IMR-90 (cell line): ENCODE measurements at regions not wholly inside any gene's neighbourhood (a gene's known extent, or its start where the extent isn't known, plus 50 kb on each side); places are given as distances from the start of the nearest gene placed in this dataset.

Experiments used
- ATAC-seq: fragments of 200-7000 bp; cut with Tn5 transposase; 2 replicates; pipeline ENCODE4 v1.9.1; 2020; ENCODE audit warnings: low read depth, mild to moderate bottlenecking, moderate library complexity
- BruUV-seq: library from RNA; stranded (reverse); fragments of 400-500 nt; replicated peaks from 2 replicates; lab custom pipeline; 2021; lab: Mats Ljungman, UMichigan
- CTCF ChIA-PET: fragments of 300-600 bp; formaldehyde crosslinking; extraction: SDS; loops from one replicate; lab custom pipeline; 2021; ENCODE audit warnings: antibody characterized with exemption; lab: Yijun Ruan, JAX
- POLR2A ChIA-PET: fragments of 300-600 bp; sonication (Branson Sonifier 250); formaldehyde crosslinking; loops from one replicate; lab custom pipeline; 2022; ENCODE audit warnings: antibody characterized with exemption; ENCODE audit not compliant: unreplicated experiment; lab: Charles Lee
- DNase-seq: peaks from one replicate; pipeline ENCODE4 v3.0.0; 2013
- H2AFZ ChIP-seq: replicated peaks from 2 replicates; pipeline ENCODE3; 2013; ENCODE audit warnings: low read length, mild to moderate bottlenecking; ENCODE audit not compliant: poor library complexity
- H2AK5ac ChIP-seq: 2 replicates; pipeline ENCODE4 v1.6.1; 2013; ENCODE audit warnings: low read depth, low read length, inconsistent platforms
- H2AK9ac ChIP-seq: replicated peaks from 2 replicates; pipeline ENCODE3; 2013; ENCODE audit warnings: mild to moderate bottlenecking, low read depth, low read length, moderate library complexity; ENCODE audit not compliant: poor library complexity
- H2BK120ac ChIP-seq: 2 replicates; pipeline ENCODE4 v1.6.1; 2013; ENCODE audit warnings: low read depth, low read length, inconsistent platforms
- H2BK15ac ChIP-seq: 3 replicates; pipeline ENCODE4 v1.6.1; 2013; ENCODE audit warnings: low read depth, low read length, inconsistent platforms
- H2BK20ac ChIP-seq: 2 replicates; pipeline ENCODE4 v1.6.1; 2013; ENCODE audit warnings: low read depth, mild to moderate bottlenecking, inconsistent platforms, low read length, moderate library complexity
- H2BK5ac ChIP-seq: 2 replicates; pipeline ENCODE4 v1.6.1; 2013; ENCODE audit warnings: mild to moderate bottlenecking, low read depth, low read length, inconsistent platforms; ENCODE audit not compliant: poor library complexity, severe bottlenecking
- H3K14ac ChIP-seq: replicated peaks from 2 replicates; pipeline ENCODE4 v1.6.1; 2013; ENCODE audit warnings: low read depth, low read length, inconsistent platforms
- H3K18ac ChIP-seq: 2 replicates; pipeline ENCODE4 v1.6.1; 2013; ENCODE audit warnings: low read depth, low read length, control low read depth
- H3K23ac ChIP-seq: 2 replicates; pipeline ENCODE4 v1.6.1; 2013; ENCODE audit warnings: low read depth, low read length, inconsistent platforms
- H3K27ac ChIP-seq: 2 replicates; pipeline ENCODE4 v1.5.1; 2013; ENCODE audit warnings: mild to moderate bottlenecking, control low read depth, low read length; ENCODE audit not compliant: insufficient read depth
- H3K27me3 ChIP-seq: 2 replicates; pipeline ENCODE4 v1.6.1; 2013; ENCODE audit warnings: low read length; ENCODE audit not compliant: control insufficient read depth, insufficient read depth
- H3K36me3 ChIP-seq: 2 replicates; pipeline ENCODE4 v1.6.1; 2013; ENCODE audit warnings: low read length, mixed read lengths; ENCODE audit not compliant: control insufficient read depth, insufficient read depth
- H3K4ac ChIP-seq: 2 replicates; pipeline ENCODE4 v1.6.1; 2013; ENCODE audit warnings: low read depth, low read length, inconsistent platforms
- H3K4me1 ChIP-seq: 2 replicates; pipeline ENCODE4 v1.6.1; 2013; ENCODE audit warnings: low read length, mixed read lengths; ENCODE audit not compliant: control insufficient read depth, insufficient read depth
- H3K4me2 ChIP-seq: 2 replicates; pipeline ENCODE4 v1.6.1; 2013; ENCODE audit warnings: low read depth, mild to moderate bottlenecking, control low read depth, low read length, moderate library complexity
- H3K4me3 ChIP-seq: 2 replicates; pipeline ENCODE4 v1.5.1; 2013; ENCODE audit warnings: low read depth, mild to moderate bottlenecking, control low read depth, low read length, moderate library complexity; ENCODE audit not compliant: insufficient read depth
- H3K56ac ChIP-seq: 2 replicates; pipeline ENCODE4 v1.6.1; 2013; ENCODE audit warnings: low read length, inconsistent platforms; ENCODE audit not compliant: insufficient read depth; ENCODE audit errors: extremely low read depth
- H3K79me1 ChIP-seq, 2 experiments: 2 replicates each; pipeline ENCODE4 v1.6.1; 2013; ENCODE audit warnings: low read length in 2 of 2, inconsistent platforms in 1 of 2, low read depth in 1 of 2
- H3K9ac ChIP-seq: 2 replicates; pipeline ENCODE4 v1.6.1; 2013; ENCODE audit warnings: low read depth, low read length, control low read depth
- H3K9me1 ChIP-seq: 2 replicates; pipeline ENCODE4 v1.6.1; 2013; ENCODE audit warnings: low read length, inconsistent platforms; ENCODE audit not compliant: insufficient read depth
- H3K9me3 ChIP-seq: 2 replicates; pipeline ENCODE4 v1.6.1; 2013; ENCODE audit warnings: low read length; ENCODE audit not compliant: control insufficient read depth, insufficient read depth
- H4K20me1 ChIP-seq: 2 replicates; pipeline ENCODE4 v1.6.1; 2013; ENCODE audit warnings: low read length, inconsistent platforms; ENCODE audit not compliant: insufficient read depth
- H4K5ac ChIP-seq: 2 replicates; pipeline ENCODE4 v1.6.1; 2013; ENCODE audit warnings: mild to moderate bottlenecking, low read depth, low read length, control low read depth
- H4K8ac ChIP-seq, 2 experiments: 2 replicates each; pipeline ENCODE4 v1.6.1; 2013; ENCODE audit warnings: low read depth in 2 of 2, low read length in 2 of 2, control low read depth in 1 of 2, inconsistent platforms in 1 of 2
- H4K91ac ChIP-seq: 2 replicates; pipeline ENCODE4 v1.6.1; 2013; ENCODE audit warnings: low read depth, low read length, inconsistent platforms; ENCODE audit not compliant: insufficient read depth
- BHLHE40 ChIP-seq: fragments of 150-350 bp; IDR thresholded peaks from 2 replicates; pipeline ENCODE4 v1.6.1; 2016; ENCODE audit warnings: mild to moderate bottlenecking, low read depth, low read length
- CEBPB ChIP-seq: IDR thresholded peaks from 2 replicates; pipeline ENCODE4 v1.6.1; 2012; ENCODE audit warnings: low read depth, low read length, improper control_type of control experiment
- CHD1 ChIP-seq: IDR thresholded peaks from 2 replicates; pipeline ENCODE4 v1.6.1; 2012; ENCODE audit warnings: low read depth, low read length, improper control_type of control experiment
- FOS ChIP-seq: fragments of 150-350 bp; IDR thresholded peaks from 2 replicates; pipeline ENCODE4 v1.6.1; 2016; ENCODE audit warnings: low read depth, low read length
- MAFK ChIP-seq: IDR thresholded peaks from 2 replicates; pipeline ENCODE4 v1.6.1; 2012; ENCODE audit warnings: low read depth, low read length, improper control_type of control experiment
- MAZ ChIP-seq: IDR thresholded peaks from 2 replicates; pipeline ENCODE4 v1.6.1; 2012; ENCODE audit warnings: low read depth, mild to moderate bottlenecking, low read length, improper control_type of control experiment, moderate library complexity, borderline replicate concordance
- MXI1 ChIP-seq: IDR thresholded peaks from 2 replicates; pipeline ENCODE4 v1.6.1; 2012; ENCODE audit warnings: low read depth, mild to moderate bottlenecking, low read length, moderate library complexity, borderline replicate concordance
- NFE2L2 ChIP-seq: fragments of 150-350 bp; IDR thresholded peaks from 2 replicates; pipeline ENCODE4 v1.6.1; 2016; ENCODE audit warnings: low read depth, mild to moderate bottlenecking, low read length
- POLR2A ChIP-seq: IDR thresholded peaks from 2 replicates; pipeline ENCODE4 v1.6.1; 2012; ENCODE audit warnings: mild to moderate bottlenecking, low read depth, low read length
- RAD21 ChIP-seq: IDR thresholded peaks from 2 replicates; pipeline ENCODE4 v1.6.1; 2012; ENCODE audit warnings: low read length, improper control_type of control experiment
- RCOR1 ChIP-seq: IDR thresholded peaks from 2 replicates; pipeline ENCODE4 v1.6.1; 2012; ENCODE audit warnings: mild to moderate bottlenecking, low read length, improper control_type of control experiment; ENCODE audit not compliant: insufficient replicate concordance
- RFX5 ChIP-seq: IDR thresholded peaks from 2 replicates; pipeline ENCODE4 v1.8.0; 2012; ENCODE audit warnings: low read depth, mild to moderate bottlenecking, low read length, moderate library complexity
- SMC3 ChIP-seq: fragments of 150-350 bp; IDR thresholded peaks from 2 replicates; pipeline ENCODE4 v1.6.1; 2016; ENCODE audit warnings: low read depth, mild to moderate bottlenecking, antibody characterized with exemption, low read length, moderate library complexity
- WGBS, 2 experiments: methylation state at CpG; one replicate each; pipeline versions ENCODE4 v1.1.5 to v1.1.7; 2013; ENCODE audit warnings: missing lambda C conversion rate in 2 of 2; ENCODE audit not compliant: insufficient read length in 1 of 2; ENCODE audit errors: extremely low coverage in 2 of 2; 5-methylcytosine and 5-hydroxymethylcytosine counted together
- dilution Hi-C: fragments of 300-500 bp; cut with HindIII; formaldehyde crosslinking; loops from one replicate; pipeline ENCODE4 v1.14.3; 2018; ENCODE audit warnings: low sequenced_read_pairs; ENCODE audit not compliant: unreplicated experiment
- in situ Hi-C: fragments of 300-500 bp; cut with MboI; formaldehyde crosslinking; loops from 3 replicates; pipeline ENCODE4 v1.14.3; 2019; ENCODE audit warnings: low sequenced_read_pairs, inconsistent platforms, mixed read lengths
- intact Hi-C: fragments of 100-400 bp; cut with micrococcal nuclease; formaldehyde crosslinking; loops from 2 replicates; pipeline ENCODE4 v1.10.0; 2022
- TF ChIP-seq, protein P1 (sequence below): fragments of 150-350 bp; IDR thresholded peaks from 2 replicates; pipeline ENCODE4 v1.6.1; 2016; ENCODE audit warnings: low read depth, mild to moderate bottlenecking, low read length, moderate library complexity, borderline replicate concordance
- TF ChIP-seq, protein P2 (sequence below): conservative IDR thresholded peaks from 2 replicates; pipeline ENCODE4 v1.5.1; 2012; ENCODE audit warnings: mild to moderate bottlenecking, low read depth, low read length, improper control_type of control experiment
- TF ChIP-seq, protein P3 (sequence below): fragments of 150-350 bp; IDR thresholded peaks from 2 replicates; pipeline ENCODE4 v1.6.1; 2017; ENCODE audit warnings: mild to moderate bottlenecking, antibody characterized with exemption, low read length, low read depth

DNA sequence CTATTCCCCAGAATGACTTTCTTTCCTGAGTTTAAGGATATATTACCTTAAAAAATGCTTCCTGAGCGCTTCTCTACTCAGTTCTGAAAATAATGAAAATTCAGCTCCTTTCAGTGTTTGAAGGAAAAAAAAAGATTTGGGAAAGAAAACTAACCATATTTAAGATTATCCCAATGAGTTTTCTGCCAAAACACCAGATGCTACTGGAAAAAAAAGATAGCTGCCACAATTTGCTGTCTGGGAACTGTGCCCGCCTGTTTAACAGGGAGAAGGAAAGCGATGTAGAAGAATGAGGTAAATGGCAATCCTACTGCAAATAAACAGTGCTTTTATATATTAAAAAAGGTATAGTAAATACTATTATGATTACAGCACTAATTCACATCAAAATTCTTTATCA is 367.6 kb upstream of the PRICKLE1 start:
- intact Hi-C loops = no loop called here
- no peak overlapping the region for H2AFZ ChIP-seq
- H4K20me1 ChIP-seq = no peaks in the 10 kb centered on the region
- H4K8ac ChIP-seq = no peak overlapping the region
- WGBS, 2 experiments = no CpG with 5 or more reads among the region's 3 CpGs
- no peak overlapping the region for H3K4me2 ChIP-seq
- H2BK5ac ChIP-seq = no peak overlapping the region
- H3K4ac ChIP-seq = no peak overlapping the region
- H3K9ac ChIP-seq = no peak overlapping the region
- H3K14ac ChIP-seq = no peak overlapping the region
- dilution Hi-C loops = no loop called here
- no peak overlapping the region for H2AK9ac ChIP-seq
- in situ Hi-C loops = no loop called here
- H3K23ac ChIP-seq = no peak overlapping the region
- DNase-seq (no peak), ATAC-seq (no peak)
- no peak overlapping the region for H2BK120ac ChIP-seq
- H2AK5ac ChIP-seq = no peak overlapping the region
- no peak overlapping the region for H2BK15ac ChIP-seq
- no peaks in the 10 kb centered on the region for H3K4me1 ChIP-seq
- no peaks in the 10 kb centered on the region for H3K79me1 ChIP-seq
- no TSS peak for BruUV-seq
- ChIA-PET CTCF (no interaction called here), POLR2A (no interaction called here)
- H3K36me3 ChIP-seq = no peaks in the 10 kb centered on the region
- H3K9me1 ChIP-seq = no peaks in the 10 kb centered on the region; the same call in 1 of the 2 replicates
- no peaks in the 10 kb centered on the region for H3K9me3 ChIP-seq
- no peak overlapping the region for H3K27ac ChIP-seq
- no peak overlapping the region for H3K4me3 ChIP-seq
- H4K91ac ChIP-seq = no peak overlapping the region
- no peak overlapping the region for H2BK20ac ChIP-seq
- H3K27me3 ChIP-seq = no peaks in the 10 kb centered on the region
- H3K18ac ChIP-seq = no peak overlapping the region
- TF ChIP-seq RAD21 (no peak), RCOR1 (no peak), CEBPB (no peak), CHD1 (no peak), MAZ (no peak), NFE2L2 (no peak), MAFK (no peak), RFX5 (no peak), BHLHE40 (no peak), FOS (no peak), SMC3 (no peak), POLR2A (no peak), MXI1 (no peak)
- TF ChIP-seq, protein P1, sequence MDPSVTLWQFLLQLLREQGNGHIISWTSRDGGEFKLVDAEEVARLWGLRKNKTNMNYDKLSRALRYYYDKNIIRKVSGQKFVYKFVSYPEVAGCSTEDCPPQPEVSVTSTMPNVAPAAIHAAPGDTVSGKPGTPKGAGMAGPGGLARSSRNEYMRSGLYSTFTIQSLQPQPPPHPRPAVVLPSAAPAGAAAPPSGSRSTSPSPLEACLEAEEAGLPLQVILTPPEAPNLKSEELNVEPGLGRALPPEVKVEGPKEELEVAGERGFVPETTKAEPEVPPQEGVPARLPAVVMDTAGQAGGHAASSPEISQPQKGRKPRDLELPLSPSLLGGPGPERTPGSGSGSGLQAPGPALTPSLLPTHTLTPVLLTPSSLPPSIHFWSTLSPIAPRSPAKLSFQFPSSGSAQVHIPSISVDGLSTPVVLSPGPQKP = no peak
- TF ChIP-seq, protein P2, sequence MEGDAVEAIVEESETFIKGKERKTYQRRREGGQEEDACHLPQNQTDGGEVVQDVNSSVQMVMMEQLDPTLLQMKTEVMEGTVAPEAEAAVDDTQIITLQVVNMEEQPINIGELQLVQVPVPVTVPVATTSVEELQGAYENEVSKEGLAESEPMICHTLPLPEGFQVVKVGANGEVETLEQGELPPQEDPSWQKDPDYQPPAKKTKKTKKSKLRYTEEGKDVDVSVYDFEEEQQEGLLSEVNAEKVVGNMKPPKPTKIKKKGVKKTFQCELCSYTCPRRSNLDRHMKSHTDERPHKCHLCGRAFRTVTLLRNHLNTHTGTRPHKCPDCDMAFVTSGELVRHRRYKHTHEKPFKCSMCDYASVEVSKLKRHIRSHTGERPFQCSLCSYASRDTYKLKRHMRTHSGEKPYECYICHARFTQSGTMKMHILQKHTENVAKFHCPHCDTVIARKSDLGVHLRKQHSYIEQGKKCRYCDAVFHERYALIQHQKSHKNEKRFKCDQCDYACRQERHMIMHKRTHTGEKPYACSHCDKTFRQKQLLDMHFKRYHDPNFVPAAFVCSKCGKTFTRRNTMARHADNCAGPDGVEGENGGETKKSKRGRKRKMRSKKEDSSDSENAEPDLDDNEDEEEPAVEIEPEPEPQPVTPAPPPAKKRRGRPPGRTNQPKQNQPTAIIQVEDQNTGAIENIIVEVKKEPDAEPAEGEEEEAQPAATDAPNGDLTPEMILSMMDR = no peak
- TF ChIP-seq, protein P3, sequence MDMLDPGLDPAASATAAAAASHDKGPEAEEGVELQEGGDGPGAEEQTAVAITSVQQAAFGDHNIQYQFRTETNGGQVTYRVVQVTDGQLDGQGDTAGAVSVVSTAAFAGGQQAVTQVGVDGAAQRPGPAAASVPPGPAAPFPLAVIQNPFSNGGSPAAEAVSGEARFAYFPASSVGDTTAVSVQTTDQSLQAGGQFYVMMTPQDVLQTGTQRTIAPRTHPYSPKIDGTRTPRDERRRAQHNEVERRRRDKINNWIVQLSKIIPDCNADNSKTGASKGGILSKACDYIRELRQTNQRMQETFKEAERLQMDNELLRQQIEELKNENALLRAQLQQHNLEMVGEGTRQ = no peak
- no peak overlapping the region for H4K5ac ChIP-seq
- H3K56ac ChIP-seq = no peak overlapping the region
